SK-N-DZ (cell line): ENCODE measurements at regions not wholly inside any gene's neighbourhood (a gene's known extent, or its start where the extent isn't known, plus 50 kb on each side); places are given as distances from the start of the nearest gene placed in this dataset.
"Not testable (repeated sequence)": the region's sequence is repeated elsewhere in the genome, so short reads cannot be mapped to it uniquely, and the experiment has no call there.

Source experiments
- DNase-seq: peaks from one replicate; pipeline ENCODE4 v3.0.0-alpha.2; 2015; ENCODE audit warnings: low spot score

DNA sequence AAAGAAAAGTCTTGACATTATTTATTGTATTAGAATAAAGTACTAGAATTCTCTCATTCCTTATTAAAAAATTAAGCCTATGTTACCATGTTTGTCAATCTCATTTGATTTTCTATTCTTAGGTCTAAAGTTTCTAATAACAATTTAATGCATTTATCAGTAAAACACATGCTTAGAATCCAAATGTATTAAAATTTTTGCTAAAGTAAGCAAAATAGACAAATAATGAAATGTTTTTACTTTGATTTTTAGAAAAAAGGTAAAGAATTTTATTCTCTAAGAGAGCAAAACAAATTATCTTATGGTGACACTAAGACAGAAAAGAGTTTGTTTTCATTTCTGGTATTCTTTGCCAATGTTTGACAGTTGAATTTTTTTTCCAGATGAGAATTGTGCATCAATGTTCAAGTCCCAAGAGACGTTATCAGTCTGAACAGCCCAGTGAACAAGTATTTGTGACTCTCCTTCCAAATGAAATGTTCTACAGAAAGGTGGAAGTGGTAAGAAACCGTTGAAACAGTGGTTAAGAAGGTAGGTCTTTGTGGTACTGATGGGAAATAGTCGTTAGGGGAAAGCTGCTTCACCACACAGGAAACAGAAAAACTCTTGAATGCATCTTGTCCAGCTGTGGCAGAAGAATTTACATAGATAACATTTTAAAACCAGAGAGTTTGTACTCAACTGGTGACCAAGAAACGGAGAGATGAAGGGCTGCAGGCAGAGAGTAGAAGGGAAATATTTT is 402.5 kb downstream of the PTPRC start:
- DNase-seq, result no peak

DNA sequence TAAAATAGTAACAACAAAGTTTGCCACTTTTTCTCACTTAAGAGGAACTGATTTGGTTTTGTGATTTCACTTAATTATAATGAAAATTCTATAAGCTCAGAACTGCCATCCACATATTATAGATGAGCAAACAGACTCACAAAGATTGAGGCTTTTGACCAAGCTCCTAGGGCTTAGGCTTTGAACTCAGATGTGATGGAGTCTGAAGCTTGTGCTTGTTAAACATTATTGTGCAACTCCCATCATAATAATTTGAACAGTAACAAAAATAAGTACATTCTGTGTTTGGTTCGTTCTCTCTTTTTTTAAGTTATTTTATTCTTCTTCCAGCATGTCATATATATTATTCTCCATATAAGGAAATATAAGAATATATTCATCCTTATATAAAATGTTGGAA is 403.4 kb downstream of the PTPRC start:
- DNase-seq, result no peak

DNA sequence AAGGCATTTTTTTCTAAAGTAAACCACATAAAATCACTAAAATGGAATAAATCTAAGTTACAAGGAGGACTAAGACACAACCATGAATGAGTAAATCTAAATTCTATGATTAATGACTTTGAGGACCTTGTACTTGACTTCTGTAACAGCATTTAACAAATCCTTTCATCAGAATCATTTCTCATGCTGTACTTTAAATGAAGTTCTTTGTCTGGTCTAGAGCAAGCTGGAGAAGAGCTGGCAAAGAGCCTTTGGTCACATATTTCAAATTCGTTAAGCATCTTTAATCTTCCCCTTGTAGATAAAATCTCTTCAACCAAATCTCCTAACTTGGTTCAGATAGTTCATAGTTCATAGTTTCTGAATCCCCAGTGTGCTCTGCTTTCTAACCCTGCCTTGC is 405.4 kb downstream of the PTPRC start:
- no peak for DNase-seq

DNA sequence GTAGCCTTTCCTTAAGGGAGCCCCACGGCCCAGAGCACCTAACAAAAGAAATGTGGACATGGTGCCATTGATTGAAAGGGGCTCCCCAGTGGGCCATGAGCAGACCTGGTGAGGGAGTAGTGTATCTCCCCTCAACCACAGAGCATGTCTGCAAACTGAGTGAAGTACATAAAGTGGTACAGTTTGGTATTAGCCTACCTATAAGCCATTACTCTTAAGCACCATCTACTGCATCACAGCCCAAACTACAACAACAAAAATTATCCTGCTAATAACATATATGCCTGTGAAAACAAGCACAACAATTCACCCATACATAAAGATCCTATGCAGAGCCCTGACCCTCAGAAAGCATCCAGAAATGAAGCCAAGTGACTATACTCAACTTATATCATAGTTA is 407.8 kb downstream of the PTPRC start:
- no peak for DNase-seq

DNA sequence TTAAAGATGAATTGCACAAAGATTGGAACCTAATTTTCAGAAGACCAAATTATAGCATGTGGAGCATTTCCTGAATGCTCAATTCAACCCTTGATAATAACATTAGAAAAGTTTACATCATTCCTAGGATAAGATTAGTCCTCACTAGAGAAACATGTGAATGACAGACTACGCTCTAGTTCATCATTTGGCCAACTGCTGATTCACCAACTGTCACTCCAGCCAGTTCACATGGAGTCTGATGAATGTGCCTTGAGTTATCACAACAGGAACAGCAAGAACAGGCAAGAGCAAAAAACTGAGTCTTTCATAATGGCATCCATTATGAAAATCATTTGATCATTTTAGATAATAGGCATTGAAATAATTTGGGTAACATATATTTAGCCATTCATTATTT is 415.9 kb downstream of the PTPRC start:
- DNase-seq, result no peak

DNA sequence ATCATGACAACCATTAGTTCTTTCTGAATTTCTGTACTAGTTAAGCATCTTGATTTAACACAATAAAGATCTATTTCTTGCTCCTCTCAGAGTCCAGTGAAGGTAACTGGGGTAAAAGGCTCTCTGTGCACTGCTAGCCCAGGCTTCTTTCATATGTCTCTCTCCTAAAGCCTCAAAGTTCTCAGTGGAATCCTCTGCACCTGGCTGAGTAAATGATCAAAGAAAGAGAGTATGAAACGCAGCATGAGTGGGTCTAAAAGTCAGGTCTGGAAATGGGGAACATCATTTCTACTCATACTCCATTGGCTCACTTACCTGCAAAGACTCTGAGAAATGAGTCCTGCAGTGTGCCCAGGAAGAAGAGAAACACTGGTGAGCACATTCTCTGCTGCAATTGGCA is 418.5 kb downstream of the PTPRC start:
- DNase-seq, result no peak

DNA sequence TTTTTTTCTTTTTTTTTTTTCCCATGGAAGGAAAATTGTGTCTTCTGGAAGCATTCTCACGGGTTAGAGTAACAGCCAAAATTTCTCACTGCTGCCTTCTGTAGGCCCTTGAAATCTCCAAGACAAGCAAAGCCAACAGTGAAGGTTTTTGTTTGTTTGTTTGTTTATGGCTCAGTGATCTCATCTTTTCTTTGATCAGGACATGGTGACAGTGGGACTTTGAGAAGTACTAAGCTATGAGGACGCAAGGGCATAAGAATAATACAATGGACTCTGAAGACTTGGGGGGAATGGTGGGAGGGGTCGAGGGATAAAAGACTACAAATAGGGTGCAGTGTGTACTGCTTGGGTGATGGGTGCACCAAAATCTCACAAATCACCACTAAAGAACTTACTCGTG is 419.4 kb downstream of the PTPRC start:
- no peak for DNase-seq

DNA sequence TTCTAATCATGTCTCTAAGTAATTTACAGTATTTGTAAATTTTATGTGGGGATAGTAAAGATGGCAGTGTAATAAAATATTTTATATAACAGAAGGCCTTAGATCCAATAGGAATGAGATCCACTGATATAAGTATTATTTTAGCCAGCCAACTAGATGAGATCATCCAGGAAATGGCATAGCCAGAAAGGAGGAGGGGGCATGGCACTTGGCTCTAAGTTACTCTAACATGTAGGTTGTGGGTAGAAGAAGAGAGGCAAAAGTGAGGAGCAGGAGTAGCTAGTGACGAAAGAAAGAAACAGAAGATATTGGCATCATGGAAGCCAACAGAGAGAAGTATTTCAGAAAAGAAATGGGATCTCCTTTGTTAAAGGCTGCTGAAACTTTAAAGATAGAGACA is 426.1 kb downstream of the PTPRC start:
- DNase-seq, result no peak

DNA sequence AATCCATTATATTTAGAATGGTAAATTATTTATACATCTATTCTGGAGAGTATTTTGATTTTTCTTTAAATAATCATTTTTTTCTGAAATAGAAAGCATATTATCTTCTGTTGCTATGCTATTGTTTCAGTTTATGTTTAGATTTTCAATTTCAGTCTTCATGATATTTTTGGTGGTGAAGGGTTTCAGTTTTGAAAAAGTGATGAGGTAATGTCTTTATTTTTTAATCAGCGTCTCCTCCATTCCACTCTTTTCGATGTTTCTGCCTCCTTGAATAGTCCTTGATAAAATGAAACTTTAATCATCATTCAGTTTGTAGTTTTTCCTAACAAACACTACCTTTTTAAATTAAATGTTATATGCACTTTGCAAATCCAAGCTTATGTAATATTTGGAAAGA is 428.6 kb downstream of the PTPRC start:
- DNase-seq, result no peak

DNA sequence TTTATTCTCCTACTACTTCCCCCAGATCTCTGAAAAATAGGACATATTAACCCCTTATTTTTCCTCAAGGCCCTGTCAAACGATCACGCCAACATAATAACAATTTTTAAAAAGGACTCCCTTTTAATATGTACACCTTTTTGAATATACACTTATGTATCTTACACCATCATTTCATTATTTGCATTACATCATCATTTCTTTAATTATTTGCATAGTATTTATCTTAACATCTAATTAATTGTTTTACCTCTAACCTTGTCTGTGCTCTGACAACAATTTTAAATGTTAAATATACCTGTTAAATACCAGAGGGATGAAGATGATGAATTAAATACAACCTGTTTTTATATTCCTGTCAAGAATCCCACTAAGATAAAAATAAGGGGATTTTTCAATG is 432.2 kb downstream of the PTPRC start:
- DNase-seq, result no peak

DNA sequence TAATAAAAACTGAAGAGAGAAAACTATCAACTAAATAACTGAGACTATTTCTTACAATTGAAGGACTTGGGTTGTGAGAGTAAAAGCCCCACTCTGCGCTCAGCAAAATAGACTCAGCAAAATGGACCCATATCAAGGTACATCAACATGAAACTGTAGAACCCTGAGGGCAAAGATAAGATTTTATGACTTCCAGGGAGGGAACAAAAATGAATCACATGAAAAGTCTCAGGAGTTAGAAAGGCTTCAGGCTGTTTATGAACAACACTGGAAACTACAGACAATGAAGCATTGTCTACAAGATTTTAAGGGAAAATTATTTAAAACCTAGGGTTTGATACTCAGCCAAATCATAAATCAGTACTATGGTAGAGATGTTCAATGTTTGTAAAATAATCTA is 434.3 kb downstream of the PTPRC start:
- no peak for DNase-seq

DNA sequence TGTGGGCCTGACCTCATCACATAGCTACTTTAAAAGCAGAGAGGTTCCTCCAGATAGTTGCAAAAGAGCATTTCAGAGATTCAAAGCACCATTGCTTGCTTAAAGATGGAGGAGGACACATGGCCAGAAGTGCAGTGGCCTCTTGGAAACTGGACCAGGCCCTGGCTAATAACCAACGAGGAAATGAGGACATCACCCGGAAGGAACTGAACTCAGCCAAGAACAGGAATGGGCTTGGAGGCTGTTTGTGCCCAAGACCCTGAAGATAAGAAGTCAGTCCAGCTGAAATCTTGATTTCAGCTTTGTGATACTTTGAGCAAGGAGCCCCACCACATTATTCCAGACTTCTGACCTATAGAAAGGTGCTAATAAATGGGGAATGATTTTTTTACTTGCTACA is 437.0 kb downstream of the PTPRC start:
- DNase-seq, result no peak

DNA sequence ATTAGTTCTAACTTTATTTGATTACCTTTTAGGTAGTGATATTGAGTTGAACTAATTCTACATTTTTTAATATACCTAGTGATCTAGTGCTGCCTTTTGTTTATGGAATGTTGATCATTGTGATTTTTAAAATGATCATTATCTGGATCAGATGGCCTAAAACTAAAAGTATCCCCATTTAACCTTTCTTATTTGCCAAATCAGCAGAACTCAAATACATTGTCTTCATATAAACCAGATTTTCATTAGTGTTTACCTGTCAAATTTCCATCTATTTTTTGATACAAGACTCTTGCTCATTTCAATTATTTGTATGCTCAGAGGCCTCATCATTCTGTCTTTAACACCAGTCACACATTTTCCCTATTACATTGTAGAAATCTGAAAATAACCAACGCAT is 441.2 kb downstream of the PTPRC start:
- no peak for DNase-seq

DNA sequence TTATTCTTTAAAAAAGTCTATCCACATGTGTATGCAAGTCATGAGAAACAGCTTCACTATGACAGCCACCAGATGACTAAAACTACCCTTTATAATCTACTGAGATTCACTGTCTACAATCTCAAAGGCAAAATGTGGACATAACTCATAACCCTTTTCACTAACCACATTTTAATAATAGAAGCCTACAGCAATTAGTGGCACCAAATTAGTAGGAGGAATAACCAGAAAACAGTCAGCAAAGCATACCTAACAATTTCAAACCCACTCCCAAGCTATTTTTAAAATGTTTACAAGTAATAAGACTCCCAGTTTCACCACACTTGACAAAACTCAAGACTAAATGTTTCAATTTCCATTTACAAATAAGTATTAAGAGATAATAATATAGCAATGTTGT is 442.9 kb downstream of the PTPRC start:
- DNase-seq, result no peak

DNA sequence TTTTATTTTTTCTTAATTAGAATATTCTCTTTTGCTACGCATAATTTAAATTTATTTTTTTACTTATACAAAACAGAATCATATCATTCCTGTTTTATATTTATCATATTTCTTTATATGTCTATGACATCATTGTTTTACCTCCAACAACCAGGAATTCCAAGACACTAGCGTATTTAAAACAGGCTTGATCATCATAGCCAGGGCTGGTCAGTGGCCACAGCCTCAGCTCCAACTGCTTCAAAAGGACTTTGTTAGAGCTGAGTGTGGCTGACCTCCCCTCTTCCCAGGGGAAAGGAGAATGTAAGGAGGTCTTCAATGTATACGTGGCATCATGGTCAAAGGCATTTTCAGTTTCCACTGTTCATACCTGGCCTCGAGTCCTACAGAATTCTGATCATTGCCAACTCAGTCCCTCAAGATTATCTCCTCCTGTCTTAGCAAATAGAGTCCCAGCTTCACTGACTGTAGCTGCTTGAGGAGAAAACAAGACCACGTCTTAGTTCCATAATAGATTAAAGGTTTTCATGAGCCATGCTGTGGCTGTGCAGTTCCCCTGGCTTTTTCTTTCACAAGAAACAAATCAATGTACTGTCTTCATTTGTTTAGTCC is 444.0 kb downstream of the PTPRC start:
- no peak for DNase-seq

DNA sequence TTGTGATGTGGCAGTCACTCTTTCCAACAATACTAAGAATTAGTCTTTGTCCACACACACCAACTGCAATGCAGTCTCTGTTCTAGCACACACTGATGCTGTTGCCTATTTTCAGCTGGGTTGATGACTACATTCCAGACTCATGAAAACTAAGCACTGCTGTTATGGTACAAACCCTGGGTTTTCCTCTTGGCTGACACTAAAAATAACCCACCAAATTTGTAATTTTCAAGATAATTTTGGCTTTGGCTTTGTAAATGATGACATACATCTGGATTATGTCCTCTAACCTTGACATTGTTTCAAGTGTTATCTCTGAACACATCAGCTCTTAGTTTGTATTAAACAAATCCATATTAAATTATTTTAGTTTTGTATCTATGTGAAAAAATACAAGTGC is 444.8 kb downstream of the PTPRC start:
- DNase-seq, result peak; percentile 37

DNA sequence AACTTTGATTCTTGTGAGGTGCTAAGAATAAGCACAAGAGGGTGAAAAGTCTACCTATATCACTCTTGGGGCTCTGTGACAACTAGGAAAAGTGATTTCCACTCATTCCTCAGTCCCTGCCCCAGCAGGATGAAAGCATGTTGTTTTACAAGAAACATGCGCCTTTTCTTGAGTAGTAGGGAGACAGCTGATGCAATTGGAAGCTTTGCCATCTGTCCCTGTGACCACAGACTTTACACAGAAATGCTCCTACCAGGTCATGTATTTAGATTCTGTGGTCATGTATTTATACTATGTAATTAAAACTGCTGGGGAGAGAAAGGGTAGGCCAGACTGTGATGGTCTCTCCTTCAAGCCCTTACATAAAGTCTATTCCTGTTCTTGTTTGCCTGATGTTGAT is 445.5 kb downstream of the PTPRC start:
- DNase-seq, result peak; percentile 42

DNA sequence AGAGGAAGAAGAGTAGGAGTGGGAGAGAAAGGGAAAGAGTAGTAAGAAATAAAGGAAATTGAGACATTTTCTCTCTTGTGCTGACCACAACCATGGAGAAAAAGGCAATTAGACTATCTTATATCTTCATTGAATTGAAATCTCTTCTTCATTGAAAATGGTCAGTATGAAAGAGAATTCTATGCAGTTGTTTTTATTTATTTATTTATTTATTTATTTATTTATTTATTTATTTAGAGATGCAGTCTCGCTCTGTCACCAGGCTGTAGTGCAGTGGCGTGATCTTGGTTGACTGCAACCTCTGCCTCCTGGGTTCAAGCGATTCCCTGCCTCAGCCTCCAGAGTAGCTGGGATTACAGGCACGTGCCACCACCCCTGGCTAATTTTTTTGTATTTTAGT is 447.1 kb downstream of the PTPRC start:
- DNase-seq, result no peak

DNA sequence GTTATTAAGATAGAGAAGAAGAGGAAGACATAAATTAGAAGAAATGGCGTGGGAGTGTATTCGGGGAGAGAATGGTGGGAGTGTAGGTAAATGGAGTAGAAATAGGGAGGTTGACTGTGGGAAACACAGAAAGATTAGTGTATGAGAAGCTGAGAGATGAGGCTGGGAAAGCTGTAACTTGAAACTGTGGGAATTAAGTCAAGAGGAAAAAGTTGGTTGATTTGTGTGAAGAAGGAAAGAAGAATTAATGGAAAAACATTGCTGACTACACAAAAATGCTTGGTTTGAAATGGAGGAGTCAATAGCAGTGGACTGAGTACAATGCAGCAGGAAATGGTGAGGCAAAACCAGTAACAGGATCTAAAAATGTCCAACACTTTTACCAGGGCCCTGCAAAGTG is 448.3 kb downstream of the PTPRC start:
- DNase-seq, result no peak

DNA sequence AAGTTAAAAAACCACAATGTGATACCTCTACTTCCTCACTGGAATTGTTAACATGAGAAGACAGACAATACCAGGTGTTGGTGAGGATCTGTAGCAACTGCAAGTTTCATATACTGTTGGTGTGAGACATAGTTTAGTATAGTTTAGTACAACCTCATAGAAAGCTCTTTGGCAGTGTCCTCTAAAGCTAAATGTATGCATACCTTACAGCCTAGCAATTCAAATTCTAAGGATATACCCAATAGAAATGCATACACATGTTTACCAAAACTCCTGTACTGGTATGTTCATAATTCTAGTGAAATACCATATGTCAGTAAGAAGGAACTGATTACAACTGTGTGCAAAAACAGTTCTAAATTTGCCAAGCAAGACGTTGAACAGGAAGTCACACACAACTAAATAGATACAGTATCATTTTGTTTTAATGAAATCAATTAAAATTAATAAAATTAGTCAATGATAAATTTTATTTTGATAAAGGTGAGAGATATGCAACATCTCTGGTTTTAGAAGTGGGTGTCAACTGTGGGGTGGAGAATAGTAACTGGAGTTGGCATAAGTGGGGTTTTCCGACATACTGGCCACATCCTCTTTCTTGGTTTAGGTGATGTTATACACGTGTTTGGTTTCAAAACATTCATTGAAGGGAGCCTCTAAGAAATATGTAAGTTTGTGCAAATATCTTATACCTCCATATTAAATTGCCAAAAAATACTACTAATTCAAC is 450.7 kb downstream of the PTPRC start:
- DNase-seq, result no peak

DNA sequence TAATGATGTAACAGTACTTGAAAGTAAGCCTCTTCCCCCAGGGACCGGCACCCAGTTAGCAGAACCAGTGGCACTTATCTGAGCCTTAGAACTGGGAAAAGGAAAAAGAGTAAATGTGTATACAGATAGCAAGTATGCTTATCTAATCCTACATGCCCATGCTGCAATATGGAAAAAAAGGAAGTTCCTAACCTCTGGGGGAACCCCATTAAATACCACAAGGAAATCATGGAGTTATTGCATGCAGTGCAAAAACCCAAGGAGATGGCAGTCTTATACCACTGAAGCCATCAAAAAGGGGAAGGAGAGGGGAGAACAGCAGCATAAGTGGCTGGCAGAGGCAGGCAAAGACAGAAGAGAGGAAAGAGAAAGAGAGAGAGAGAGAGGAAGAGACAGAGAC is 456.8 kb downstream of the PTPRC start:
- not testable (repeated sequence) for DNase-seq

DNA sequence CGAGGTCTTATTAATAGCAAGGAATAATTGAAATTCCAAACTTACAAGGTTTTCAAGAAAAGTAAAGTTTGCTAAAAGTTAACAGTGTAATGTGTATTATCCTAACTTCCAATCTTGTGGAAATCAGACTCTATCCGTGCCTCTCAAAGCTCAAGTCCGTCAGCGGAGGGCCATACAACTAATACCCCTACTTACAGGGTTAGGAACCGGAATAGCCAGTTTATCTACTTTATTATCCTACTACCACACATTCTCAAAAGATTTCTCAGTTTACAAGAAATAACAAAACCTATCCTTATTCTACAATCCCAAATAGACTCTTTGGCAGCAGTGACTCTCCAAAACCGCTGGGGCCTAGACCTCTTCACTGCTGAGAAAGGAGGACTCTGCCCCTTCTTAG is 457.8 kb downstream of the PTPRC start:
- no peak for DNase-seq

DNA sequence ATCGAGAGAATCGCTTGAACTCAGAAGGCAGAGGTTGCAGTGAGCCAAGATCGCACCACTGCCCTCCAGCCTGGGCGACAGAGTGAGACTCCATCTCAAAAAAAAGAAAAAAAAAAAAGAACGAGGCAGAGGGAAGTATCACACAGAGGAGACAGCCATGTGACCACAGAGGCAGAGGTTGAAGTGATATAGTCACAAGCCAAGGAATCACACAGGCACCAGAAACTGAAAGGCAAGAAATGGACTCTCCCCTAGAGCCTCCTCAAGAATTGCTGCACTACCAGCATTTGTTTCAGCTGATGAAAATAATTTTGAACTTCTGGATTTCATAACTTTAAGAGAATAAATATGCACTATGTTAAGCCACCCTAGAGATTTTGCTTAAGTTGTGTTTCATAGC is 459.6 kb downstream of the PTPRC start:
- DNase-seq, result no peak
